Spleen (tissue), 7 donors: ENCODE measurements at regions not wholly inside any gene's neighbourhood (a gene's known extent, or its start where the extent isn't known, plus 50 kb on each side); places are given as distances from the start of the nearest gene placed in this dataset.

Source experiments
- CTCF ChIP-seq, 11 experiments: fragments of 200-600 bp in 7 of 11; fragments of 450-650 bp in 4 of 11; sonication (generic) in 4 of 11; IDR thresholded peaks in 8 of 11; conservative IDR thresholded peaks in 3 of 11; 1 replicate in 7 of 11; 2 replicates in 4 of 11; pipeline versions ENCODE4 v1.4.0 to v1.8.0; 2016 to 2021; ENCODE audit warnings: antibody characterized with exemption in 11 of 11, inconsistent platforms in 4 of 11, mild to moderate bottlenecking in 1 of 11
- POLR2AphosphoS5 ChIP-seq, 3 donors: sonication (generic); formaldehyde crosslinking; IDR thresholded peaks; one replicate each; pipeline ENCODE4 v1.5.1; 2017; ENCODE audit warnings: antibody characterized with exemption in 3 of 3
- donor health status: DM: no; HTN: no; CAD: no; lungs with moderate emphysema.
- donor health status: DM: no; HTN: no; CAD: no.
- donor health status: DM: no; HTN: no; CAD: no.

- TF ChIP-seq CTCF (IDR thresholded peaks at IDR 0.05 in 8 of 11, conservative IDR thresholded peaks at IDR 0.05 in 3 of 11): no peak
- no peak for TF ChIP-seq POLR2AphosphoS5 (IDR thresholded peaks at IDR 0.05)
Measured at GRCh38 chr13:66089711-66090110, 1140.4 kb downstream of the PCDH9 start.
